H1 (cell line): ENCODE measurements at regions not wholly inside any gene's neighbourhood (a gene's known extent, or its start where the extent isn't known, plus 50 kb on each side); places are given as distances from the start of the nearest gene placed in this dataset.
"Not testable (repeated sequence)": the region's sequence is repeated elsewhere in the genome, so short reads cannot be mapped to it uniquely, and the experiment has no call there.

ENCODE experiments used
- CTCF ChIA-PET: fragments of 300-600 bp; sonication (Branson Sonifier 250); formaldehyde crosslinking; loops from one replicate; lab custom pipeline; 2021; ENCODE audit not compliant: partially characterized antibody; lab: Charles Lee
- POLR2A ChIA-PET: fragments of 300-600 bp; sonication (Branson Sonifier 250); formaldehyde crosslinking; loops from one replicate; lab custom pipeline; 2021; ENCODE audit warnings: inconsistent platforms; ENCODE audit not compliant: partially characterized antibody; lab: Charles Lee
- DNase-seq, 2 experiments: peaks; one replicate each; pipeline versions ENCODE4 v3.0.0 to v3.0.0-alpha.2; 2010 to 2022; ENCODE audit warnings: low spot score in 2 of 2, low read depth in 1 of 2, mixed read lengths in 1 of 2
- FAIRE-seq: peaks from 2 replicates; lab custom pipeline; 2011; peaks lifted over from hg19 to GRCh38; lab: Jason Lieb, UNC
- H2AFZ ChIP-seq: 2 replicates; pipeline ENCODE4 v1.8.1; 2012; ENCODE audit warnings: low read length, inconsistent platforms
- H2AK5ac ChIP-seq: 2 replicates; pipeline ENCODE4 v1.6.1; 2013; ENCODE audit warnings: low read depth, low read length
- H2BK120ac ChIP-seq: replicated peaks from 2 replicates; pipeline ENCODE3; 2013; ENCODE audit warnings: low read depth, low read length, inconsistent platforms
- H2BK12ac ChIP-seq: 2 replicates; pipeline ENCODE4 v1.6.1; 2013; ENCODE audit warnings: low read depth, low read length
- H2BK15ac ChIP-seq: 2 replicates; pipeline ENCODE4 v1.6.1; 2013; ENCODE audit warnings: low read length
- H2BK20ac ChIP-seq: 2 replicates; pipeline ENCODE4 v1.6.1; 2013; ENCODE audit warnings: low read length
- H2BK5ac ChIP-seq: 2 replicates; pipeline ENCODE4 v1.6.1; 2013; ENCODE audit warnings: low read depth, low read length
- H3K14ac ChIP-seq: 2 replicates; pipeline ENCODE4 v1.6.1; 2013; ENCODE audit warnings: inconsistent platforms; ENCODE audit not compliant: insufficient read length
- H3K18ac ChIP-seq: 2 replicates; pipeline ENCODE4 v1.6.1; 2013; ENCODE audit warnings: low read length; ENCODE audit errors: extremely low read depth
- H3K23ac ChIP-seq: 2 replicates; pipeline ENCODE4 v1.6.1; 2013; ENCODE audit warnings: inconsistent platforms; ENCODE audit not compliant: insufficient read length
- H3K23me2 ChIP-seq: 2 replicates; pipeline ENCODE4 v1.6.1; 2013; ENCODE audit warnings: low read depth, low read length
- H3K27ac ChIP-seq: 2 replicates; pipeline ENCODE4 v1.6.1; 2011; ENCODE audit warnings: low read depth, low read length, inconsistent platforms
- H3K27me3 ChIP-seq, 4 experiments: replicated peaks in 1 of 4; 1 replicate in 1 of 4; 2 replicates in 3 of 4; pipeline versions ENCODE4 v1.6.1 to v1.8.1; 2011 to 2013; ENCODE audit warnings: low read length in 3 of 4, mild to moderate bottlenecking in 3 of 4, inconsistent platforms in 2 of 4, mixed read lengths in 2 of 4, moderate library complexity in 1 of 4; ENCODE audit not compliant: control insufficient read depth in 3 of 4, insufficient read depth in 3 of 4; ENCODE audit errors: extremely low read depth in 1 of 4
- H3K36me3 ChIP-seq, 4 experiments: 2 replicates each; pipeline versions ENCODE4 v1.6.1 to v1.8.1; 2011 to 2013; ENCODE audit warnings: mild to moderate bottlenecking in 4 of 4, low read length in 3 of 4, moderate library complexity in 2 of 4, control low read depth in 1 of 4, inconsistent platforms in 1 of 4; ENCODE audit not compliant: insufficient read depth in 4 of 4, control insufficient read depth in 2 of 4
- H3K4ac ChIP-seq: replicated peaks from 2 replicates; pipeline ENCODE3; 2013; ENCODE audit warnings: low read length, low read depth, mixed read lengths, inconsistent platforms; ENCODE audit not compliant: insufficient read length
- H3K4me1 ChIP-seq, 4 experiments: replicated peaks in 1 of 4; 1 replicate in 1 of 4; 2 replicates in 3 of 4; pipeline versions ENCODE4 v1.6.1 to v1.8.1; 2011 to 2013; ENCODE audit warnings: low read length in 3 of 4, inconsistent platforms in 2 of 4, mixed read lengths in 1 of 4; ENCODE audit not compliant: insufficient read depth in 4 of 4, control insufficient read depth in 3 of 4
- H3K4me2 ChIP-seq, 2 experiments: 2 replicates each; pipeline versions ENCODE4 v1.6.1 to v1.8.1; 2011 to 2013; ENCODE audit warnings: low read depth in 2 of 2, low read length in 2 of 2, control low read depth in 1 of 2, inconsistent platforms in 1 of 2, mild to moderate bottlenecking in 1 of 2; ENCODE audit not compliant: insufficient read depth in 1 of 2
- H3K4me3 ChIP-seq, 4 experiments: fragments of 200-600, 300-600 bp in 1 of 4; sonication (generic), shearing (Covaris generic), sonication (Bioruptor Twin) in 1 of 4; 2 replicates each; pipeline versions ENCODE4 v1.5.1 to v1.8.1; 2011 to 2016; ENCODE audit warnings: low read length in 4 of 4, low read depth in 3 of 4, control low read depth in 2 of 4, inconsistent platforms in 2 of 4, mild to moderate bottlenecking in 2 of 4, mixed read lengths in 1 of 4, moderate library complexity in 1 of 4; ENCODE audit not compliant: insufficient read depth in 2 of 4; ENCODE audit errors: extremely low read depth in 1 of 4
- H3K56ac ChIP-seq: replicated peaks from 2 replicates; pipeline ENCODE3; 2013; ENCODE audit warnings: low read depth, mild to moderate bottlenecking, mixed read lengths, low read length, inconsistent platforms; ENCODE audit not compliant: insufficient read length
- H3K79me1 ChIP-seq: 2 replicates; pipeline ENCODE4 v1.6.1; 2013; ENCODE audit warnings: low read depth, low read length, control low read depth
- H3K79me2 ChIP-seq, 2 experiments: 2 replicates each; pipeline versions ENCODE4 v1.6.1 to v1.8.1; 2012 to 2013; ENCODE audit warnings: low read length in 2 of 2, mild to moderate bottlenecking in 2 of 2, inconsistent platforms in 1 of 2; ENCODE audit not compliant: insufficient read depth in 2 of 2, control insufficient read depth in 1 of 2
- H3K9ac ChIP-seq, 4 experiments: replicated peaks in 1 of 4; 1 replicate in 1 of 4; 2 replicates in 3 of 4; pipeline versions ENCODE4 v1.6.1 to v1.8.1; 2011 to 2013; ENCODE audit warnings: low read depth in 3 of 4, low read length in 3 of 4, control low read depth in 2 of 4, mild to moderate bottlenecking in 2 of 4, moderate library complexity in 2 of 4, inconsistent platforms in 1 of 4; ENCODE audit errors: extremely low read depth in 1 of 4
- H3K9me3 ChIP-seq, 2 experiments: 2 replicates each; pipeline versions ENCODE4 v1.6.1 to v1.8.1; 2012 to 2013; ENCODE audit warnings: mild to moderate bottlenecking in 2 of 2, moderate library complexity in 2 of 2, control low read depth in 1 of 2, inconsistent platforms in 1 of 2, low read depth in 1 of 2, low read length in 1 of 2, mixed read lengths in 1 of 2; ENCODE audit not compliant: insufficient read depth in 2 of 2
- H4K20me1 ChIP-seq, 2 experiments: replicated peaks in 1 of 2; 2 replicates each; pipeline versions ENCODE3 to v1.8.1; 2011 to 2013; ENCODE audit warnings: inconsistent platforms in 2 of 2, low read length in 2 of 2, mild to moderate bottlenecking in 1 of 2; ENCODE audit not compliant: insufficient read depth in 2 of 2, control insufficient read depth in 1 of 2
- H4K5ac ChIP-seq: 2 replicates; pipeline ENCODE4 v1.6.1; 2013; ENCODE audit warnings: low read length, low read depth, mixed read lengths, inconsistent platforms; ENCODE audit not compliant: insufficient read length
- H4K8ac ChIP-seq: 2 replicates; pipeline ENCODE4 v1.8.0; 2013; ENCODE audit warnings: mild to moderate bottlenecking, moderate library complexity, low read length, inconsistent platforms; ENCODE audit not compliant: insufficient read depth; ENCODE audit errors: extremely low read depth
- H4K91ac ChIP-seq: replicated peaks from 2 replicates; pipeline ENCODE3; 2013; ENCODE audit warnings: low read length, mixed read lengths, inconsistent platforms; ENCODE audit not compliant: insufficient read length
- WGBS, 2 experiments: shearing (Covaris generic) in 1 of 2; methylation state at CpG; one replicate each; pipeline versions ENCODE4 v1.1.6 to v1.1.7; 2013 to 2015; ENCODE audit warnings: low lambda C conversion rate in 2 of 2, mixed read lengths in 2 of 2, inconsistent platforms in 1 of 2, low coverage in 1 of 2, missing lambda C conversion rate in 1 of 2; ENCODE audit not compliant: insufficient replicate concordance in 2 of 2, insufficient coverage in 1 of 2, insufficient read length in 1 of 2; ENCODE audit errors: extremely low coverage in 1 of 2, missing lambda C conversion rate in 1 of 2; 5-methylcytosine and 5-hydroxymethylcytosine counted together

DNA sequence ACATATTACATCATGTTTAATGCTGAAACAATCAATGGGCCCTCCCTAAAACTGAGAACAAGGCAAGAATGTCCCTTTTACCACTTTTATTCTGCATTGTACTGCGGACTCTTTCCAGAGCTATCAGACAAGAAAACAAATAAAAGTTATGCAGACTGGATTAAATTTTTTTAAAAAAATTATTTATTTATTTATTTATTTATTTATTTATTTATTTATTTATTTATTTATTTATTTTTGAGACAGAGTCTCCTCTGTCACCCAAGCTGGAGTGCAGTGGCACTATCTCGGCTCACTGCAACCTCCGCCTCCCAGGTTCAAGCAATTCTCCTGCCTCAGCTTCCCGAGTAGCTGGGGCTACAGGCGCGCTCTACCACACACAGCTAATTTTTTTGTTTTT is 185.4 kb upstream of the LRFN5 start:
- H2BK12ac ChIP-seq, H3K56ac ChIP-seq, H3K9ac ChIP-seq, H3K79me1 ChIP-seq, H3K4me2 ChIP-seq, H4K91ac ChIP-seq, POLR2A ChIA-PET, H3K23ac ChIP-seq, H3K27ac ChIP-seq, H3K27me3 ChIP-seq, H2BK15ac ChIP-seq, CTCF ChIA-PET, H3K18ac ChIP-seq, H3K23me2 ChIP-seq, H2BK5ac ChIP-seq, H3K79me2 ChIP-seq, H2AK5ac ChIP-seq, H4K20me1 ChIP-seq, DNase-seq, H3K4ac ChIP-seq, H2BK120ac ChIP-seq, H4K8ac ChIP-seq, H3K36me3 ChIP-seq, H4K5ac ChIP-seq, H2BK20ac ChIP-seq, H3K14ac ChIP-seq, H3K4me1 ChIP-seq, FAIRE-seq, H2AFZ ChIP-seq, H3K9me3 ChIP-seq, H3K4me3 ChIP-seq: not testable (repeated sequence)
- WGBS, 2 experiments = 98% methylated on average over 6 of the region's 6 CpGs; no CpG with 5 or more reads in 1 of the 2 experiments
